Activated B cell treated with CpG ODN at 0.5 μM for 24 hours (primary cell): ENCODE measurements at regions not wholly inside any gene's neighbourhood (a gene's known extent, or its start where the extent isn't known, plus 50 kb on each side); places are given as distances from the start of the nearest gene placed in this dataset.

ENCODE experiments used
- ATAC-seq: fragments of 200-7000 bp; cut with Tn5 transposase; one replicate; pipeline ENCODE4 v1.10.0; 2021; ENCODE audit warnings: low read depth, mild to moderate bottlenecking, moderate library complexity
- CTCF ChIA-PET: fragments of 350-600 bp; sonication (Branson Sonifier 250); formaldehyde crosslinking; loops from one replicate; lab custom pipeline; 2021; ENCODE audit warnings: antibody characterized with exemption; lab: Charles Lee
- POLR2A ChIA-PET: fragments of 350-600 bp; sonication (Branson Sonifier 250); formaldehyde crosslinking; loops from one replicate; lab custom pipeline; 2021; ENCODE audit warnings: antibody characterized with exemption; lab: Charles Lee
- DNase-seq: peaks from one replicate; pipeline ENCODE4 v3.0.0; 2022
- H3K27ac Mint-ChIP-seq: one replicate; pipeline ENCODE4 v1.8.0; 2020; ENCODE audit warnings: mixed read lengths
- H3K27me3 Mint-ChIP-seq: one replicate; pipeline ENCODE4 v1.8.0; 2021; ENCODE audit warnings: mixed read lengths
- H3K36me3 Mint-ChIP-seq: one replicate; pipeline ENCODE4 v1.8.0; 2021; ENCODE audit warnings: low read depth, mixed read lengths
- H3K4me1 Mint-ChIP-seq: one replicate; pipeline ENCODE4 v1.8.0; 2021; ENCODE audit warnings: mixed read lengths
- H3K4me3 Mint-ChIP-seq: one replicate; pipeline ENCODE4 v1.8.0; 2020; ENCODE audit warnings: mild to moderate bottlenecking, mixed read lengths
- H3K9me3 Mint-ChIP-seq: one replicate; pipeline ENCODE4 v1.8.0; 2020; ENCODE audit warnings: mixed read lengths
- CTCF ChIP-seq: fragments of 200-600 bp; IDR thresholded peaks from one replicate; pipeline ENCODE4 v1.8.0; 2022; ENCODE audit warnings: antibody characterized with exemption, mild to moderate bottlenecking
- intact Hi-C: fragments of 100-400 bp; cut with micrococcal nuclease; formaldehyde crosslinking; loops from one replicate; pipeline ENCODE4 v1.15.1; 2024

GRCh38 chr11:80650966-80651365, 1210.1 kb upstream of the TENM4 start:
- no peaks in the 10 kb centered on the region for H3K9me3 Mint-ChIP-seq
- no peaks in the 10 kb centered on the region for H3K27me3 Mint-ChIP-seq

GRCh38 chr11:80649186-80649585, 1208.4 kb upstream of the TENM4 start:
- no peak for TF ChIP-seq CTCF
- no peak overlapping the region for H3K4me3 Mint-ChIP-seq
- H3K27ac Mint-ChIP-seq, result no peak overlapping the region
- intact Hi-C loops, result no loop called here
- no peaks in the 10 kb centered on the region for H3K4me1 Mint-ChIP-seq
- CTCF ChIA-PET, result no interaction called here
- ATAC-seq (no peak), DNase-seq (no peak)
- peaks cover 4% of the 10 kb centered on the region for H3K9me3 Mint-ChIP-seq
- no peaks in the 10 kb centered on the region for H3K36me3 Mint-ChIP-seq
- no peaks in the 10 kb centered on the region for H3K27me3 Mint-ChIP-seq
- POLR2A ChIA-PET, result no interaction called here

More at GRCh38 chr11:80650966-80651365, 1210.1 kb upstream of the TENM4 start:
- DNase-seq (no peak), ATAC-seq (no peak)
- Mint-ChIP-seq H3K36me3 (no peaks in the 10 kb centered on the region), H3K4me3 (no peak overlapping the region), H3K27ac (no peak overlapping the region), H3K4me1 (no peaks in the 10 kb centered on the region)
- ChIA-PET CTCF (no interaction called here), POLR2A (no interaction called here)
- no peak for TF ChIP-seq CTCF
- intact Hi-C loops, result no loop called here

- no peak overlapping the region for H3K27ac Mint-ChIP-seq
- ATAC-seq (no peak), DNase-seq (no peak)
- no peak for TF ChIP-seq CTCF
- ChIA-PET CTCF (no interaction called here), POLR2A (no interaction called here)
- no peaks in the 10 kb centered on the region for H3K27me3 Mint-ChIP-seq
- no peaks in the 10 kb centered on the region for H3K36me3 Mint-ChIP-seq
- H3K4me3 Mint-ChIP-seq, result no peak overlapping the region
- peaks cover 3% of the 10 kb centered on the region for H3K9me3 Mint-ChIP-seq
- no peaks in the 10 kb centered on the region for H3K4me1 Mint-ChIP-seq
- intact Hi-C loops, result no loop called here
These were observed 1197.5 kb upstream of the TENM4 start for GRCh38 chr11:80638296-80638695.

DNA sequence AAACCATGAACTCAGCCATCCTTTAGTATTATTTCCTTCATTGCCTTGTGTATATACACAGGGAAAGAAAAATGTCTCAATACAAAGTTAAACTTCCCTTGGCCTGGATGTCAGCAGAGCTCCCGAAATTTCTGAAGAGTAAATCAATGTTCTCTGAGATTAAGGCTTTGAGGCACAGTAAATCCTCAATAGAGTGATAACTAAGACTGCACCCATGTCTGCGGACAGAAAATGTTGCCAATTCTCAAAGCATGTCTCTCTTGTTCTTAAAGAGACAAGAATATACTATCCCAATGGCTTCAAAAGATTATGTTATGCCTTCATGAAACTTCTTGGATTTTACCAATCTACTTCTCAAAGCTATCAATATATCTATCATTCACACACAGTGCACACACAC, 1196.7 kb upstream of the TENM4 start:
- H3K9me3 Mint-ChIP-seq, result peaks cover 3% of the 10 kb centered on the region
- DNase-seq, result no peak
- H3K4me3 Mint-ChIP-seq, result no peak overlapping the region
- no peaks in the 10 kb centered on the region for H3K27me3 Mint-ChIP-seq
- POLR2A ChIA-PET, result no interaction called here
- no peak overlapping the region for H3K27ac Mint-ChIP-seq
- CTCF ChIA-PET, result no interaction called here
- intact Hi-C loops, result no loop called here
- no peaks in the 10 kb centered on the region for H3K4me1 Mint-ChIP-seq
- no peaks in the 10 kb centered on the region for H3K36me3 Mint-ChIP-seq
- TF ChIP-seq CTCF, result no peak
- ATAC-seq, result no peak

GRCh38 chr11:80636999-80637398, 1196.2 kb upstream of the TENM4 start:
- Mint-ChIP-seq H3K36me3 (no peaks in the 10 kb centered on the region), H3K4me3 (no peak overlapping the region), H3K9me3 (peaks cover 3% of the 10 kb centered on the region), H3K27ac (no peak overlapping the region), H3K4me1 (no peaks in the 10 kb centered on the region), H3K27me3 (no peaks in the 10 kb centered on the region)
- ChIA-PET POLR2A (no interaction called here), CTCF (no interaction called here)
- DNase-seq, result no peak
- TF ChIP-seq CTCF, result no peak
- intact Hi-C loops, result no loop called here
- ATAC-seq, result no peak
